Activated CD4-positive, alpha-beta T cell treated with anti-CD3 and anti-CD28 coated beads, Interleukin-2, amount 10 ng/mL, durations not matched to agents 7 days and 5 days (primary cell): ENCODE measurements at regions not wholly inside any gene's neighbourhood (a gene's known extent, or its start where the extent isn't known, plus 50 kb on each side); places are given as distances from the start of the nearest gene placed in this dataset.
"Not testable (repeated sequence)": the region's sequence is repeated elsewhere in the genome, so short reads cannot be mapped to it uniquely, and the experiment has no call there.

Experiments
- CTCF ChIA-PET: fragments of 350-600 bp; sonication (Branson Sonifier 250); formaldehyde crosslinking; loops from one replicate; lab custom pipeline; 2021; ENCODE audit warnings: antibody characterized with exemption; lab: Charles Lee
- POLR2A ChIA-PET: fragments of 350-600 bp; sonication (Branson Sonifier 250); formaldehyde crosslinking; loops from one replicate; lab custom pipeline; 2021; ENCODE audit warnings: antibody characterized with exemption; lab: Charles Lee
- DNase-seq: peaks from one replicate; pipeline ENCODE4 v3.0.0-alpha.2; 2020
- H3K27ac Mint-ChIP-seq: one replicate; pipeline ENCODE4 v1.8.0; 2021; ENCODE audit warnings: mild to moderate bottlenecking, moderate library complexity, mixed read lengths
- H3K27me3 Mint-ChIP-seq: one replicate; pipeline ENCODE4 v1.8.0; 2021; ENCODE audit warnings: mixed read lengths
- H3K36me3 Mint-ChIP-seq: one replicate; pipeline ENCODE4 v1.8.0; 2021; ENCODE audit warnings: low read depth, mixed read lengths
- H3K4me1 Mint-ChIP-seq: one replicate; pipeline ENCODE4 v1.8.0; 2021; ENCODE audit warnings: mixed read lengths
- H3K4me3 Mint-ChIP-seq: one replicate; pipeline ENCODE4 v1.8.0; 2021; ENCODE audit warnings: mild to moderate bottlenecking, moderate library complexity, mixed read lengths
- H3K9me3 Mint-ChIP-seq: one replicate; pipeline ENCODE4 v1.8.0; 2021; ENCODE audit warnings: mixed read lengths

DNA sequence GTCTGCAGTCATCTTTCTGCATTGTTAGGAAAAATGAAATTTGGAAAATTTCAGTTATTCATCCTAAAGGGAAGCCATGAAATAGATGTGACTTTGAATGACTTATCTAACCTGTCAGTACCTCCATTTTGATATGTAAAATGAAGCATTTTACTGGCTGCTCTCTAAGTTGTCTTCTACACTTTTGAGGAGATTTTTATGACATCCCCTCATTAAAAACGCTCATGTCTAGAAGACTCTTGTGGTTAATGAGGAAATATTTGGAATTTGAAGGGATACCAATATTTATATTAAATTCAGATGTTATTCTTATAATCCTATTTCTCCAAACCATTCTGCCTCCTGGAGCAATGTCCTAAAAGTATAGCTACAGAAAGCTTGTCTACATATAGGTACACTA is 73.8 kb upstream of the THUMPD2 start:
- no peaks in the 10 kb centered on the region for H3K9me3 Mint-ChIP-seq
- ChIA-PET CTCF (no interaction called here), POLR2A (no interaction called here)
- no peak for DNase-seq
- peaks cover 8% of the 10 kb centered on the region for H3K4me1 Mint-ChIP-seq
- H3K27ac Mint-ChIP-seq = no peak overlapping the region
- no peaks in the 10 kb centered on the region for H3K36me3 Mint-ChIP-seq
- peaks cover 17% of the 10 kb centered on the region for H3K27me3 Mint-ChIP-seq
- no peak overlapping the region for H3K4me3 Mint-ChIP-seq

GRCh38 chr2:39851651-39852110 is 72.6 kb upstream of the THUMPD2 start:
- Mint-ChIP-seq H3K27ac (no peak overlapping the region), H3K4me3 (no peak overlapping the region), H3K27me3 (peaks cover 17% of the 10 kb centered on the region), H3K36me3 (no peaks in the 10 kb centered on the region), H3K4me1 (peaks cover 8% of the 10 kb centered on the region), H3K9me3 (no peaks in the 10 kb centered on the region)
- no peak for DNase-seq
- ChIA-PET CTCF (no interaction called here), POLR2A (no interaction called here)

- Mint-ChIP-seq H3K4me3 (no peak overlapping the region), H3K27me3 (peaks cover 16% of the 10 kb centered on the region), H3K4me1 (peaks cover 8% of the 10 kb centered on the region), H3K27ac (no peak overlapping the region), H3K36me3 (no peaks in the 10 kb centered on the region), H3K9me3 (no peaks in the 10 kb centered on the region)
- ChIA-PET POLR2A (no interaction called here), CTCF (no interaction called here)
- DNase-seq = no peak
Measured at GRCh38 chr2:39851251-39851650, 72.2 kb upstream of the THUMPD2 start.

DNA sequence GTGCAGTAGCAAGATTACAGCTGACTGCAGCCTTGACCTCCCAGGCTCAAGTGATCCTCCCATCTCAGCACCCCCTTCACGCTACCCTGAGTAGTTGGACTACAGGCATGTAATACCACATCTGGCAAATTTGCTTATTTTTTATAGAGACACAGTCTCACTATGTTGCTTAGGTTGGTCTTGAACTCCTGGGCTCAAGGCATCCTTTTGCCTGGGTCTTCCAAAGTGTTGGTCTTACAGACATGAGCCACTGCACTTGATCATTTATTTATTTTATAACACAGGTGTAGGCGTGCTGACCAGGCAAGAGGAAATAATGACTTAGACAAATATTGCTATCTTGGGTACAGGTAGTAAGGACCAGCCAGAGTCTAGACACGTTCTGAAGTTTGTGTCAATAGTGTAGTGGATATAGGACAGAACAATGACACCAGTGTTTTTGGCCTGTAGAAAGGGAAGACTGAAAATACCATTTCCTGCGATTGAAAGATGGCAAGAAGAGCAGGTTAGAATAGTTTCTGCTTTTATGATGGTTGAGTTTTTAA is 71.0 kb upstream of the THUMPD2 start:
- ChIA-PET CTCF (no interaction called here), POLR2A (no interaction called here)
- no peak for DNase-seq
- H3K4me1 Mint-ChIP-seq = peaks cover 8% of the 10 kb centered on the region
- no peaks in the 10 kb centered on the region for H3K9me3 Mint-ChIP-seq
- no peak overlapping the region for H3K4me3 Mint-ChIP-seq
- no peak overlapping the region for H3K27ac Mint-ChIP-seq
- H3K36me3 Mint-ChIP-seq = no peaks in the 10 kb centered on the region
- H3K27me3 Mint-ChIP-seq = peaks cover 7% of the 10 kb centered on the region

GRCh38 chr2:39849064-39849463 is 70.0 kb upstream of the THUMPD2 start:
- Mint-ChIP-seq H3K27me3 (peaks cover 3% of the 10 kb centered on the region), H3K4me3 (no peak overlapping the region), H3K4me1 (peaks cover 8% of the 10 kb centered on the region), H3K36me3 (no peaks in the 10 kb centered on the region), H3K9me3 (no peaks in the 10 kb centered on the region), H3K27ac (no peak overlapping the region)
- DNase-seq = no peak
- CTCF ChIA-PET = no interaction called here
- POLR2A ChIA-PET = interaction anchor here (0.5 kb wide), 1 partner anchor 90 kb away, joined by 3 read pairs; no protein-coding TSS in a partner anchor

DNA sequence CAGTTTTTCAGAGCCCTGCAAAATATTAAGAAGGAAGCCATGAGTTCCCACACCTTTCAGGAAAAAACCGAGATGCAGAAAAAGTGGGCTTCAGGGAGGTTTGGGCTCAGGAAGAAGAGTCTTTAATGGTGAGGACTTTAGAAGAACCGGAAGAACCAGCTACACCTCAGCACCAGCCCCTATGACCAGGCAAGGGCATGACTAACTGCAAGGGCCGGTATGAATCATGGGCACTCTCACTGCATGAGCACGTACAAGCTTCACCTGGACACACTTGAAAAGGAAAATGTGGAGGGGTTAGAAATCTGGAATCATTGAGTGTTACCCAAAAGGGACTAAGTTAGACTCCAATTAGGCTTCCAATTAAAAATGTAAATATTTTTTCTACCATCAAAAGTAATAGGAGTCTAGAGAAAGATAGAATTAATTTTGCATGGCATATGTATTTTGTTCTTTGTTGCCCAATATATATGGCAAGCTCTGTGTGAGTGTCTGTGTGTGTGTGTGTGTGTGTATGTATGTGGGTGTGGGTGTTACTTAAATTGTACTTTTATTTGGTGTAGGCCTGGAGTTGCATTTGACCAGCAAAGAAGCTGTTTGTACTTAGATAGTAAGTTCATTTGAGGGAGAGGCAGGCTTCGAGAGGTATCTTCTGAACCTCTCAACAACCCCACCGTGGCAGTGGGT is 66.5 kb upstream of the THUMPD2 start:
- Mint-ChIP-seq H3K27me3 (no peaks in the 10 kb centered on the region), H3K9me3 (no peaks in the 10 kb centered on the region), H3K27ac (no peak overlapping the region), H3K36me3 (no peaks in the 10 kb centered on the region), H3K4me3 (no peak overlapping the region), H3K4me1 (no peaks in the 10 kb centered on the region)
- no peak for DNase-seq
- ChIA-PET CTCF (no interaction called here), POLR2A (no interaction called here)

DNA sequence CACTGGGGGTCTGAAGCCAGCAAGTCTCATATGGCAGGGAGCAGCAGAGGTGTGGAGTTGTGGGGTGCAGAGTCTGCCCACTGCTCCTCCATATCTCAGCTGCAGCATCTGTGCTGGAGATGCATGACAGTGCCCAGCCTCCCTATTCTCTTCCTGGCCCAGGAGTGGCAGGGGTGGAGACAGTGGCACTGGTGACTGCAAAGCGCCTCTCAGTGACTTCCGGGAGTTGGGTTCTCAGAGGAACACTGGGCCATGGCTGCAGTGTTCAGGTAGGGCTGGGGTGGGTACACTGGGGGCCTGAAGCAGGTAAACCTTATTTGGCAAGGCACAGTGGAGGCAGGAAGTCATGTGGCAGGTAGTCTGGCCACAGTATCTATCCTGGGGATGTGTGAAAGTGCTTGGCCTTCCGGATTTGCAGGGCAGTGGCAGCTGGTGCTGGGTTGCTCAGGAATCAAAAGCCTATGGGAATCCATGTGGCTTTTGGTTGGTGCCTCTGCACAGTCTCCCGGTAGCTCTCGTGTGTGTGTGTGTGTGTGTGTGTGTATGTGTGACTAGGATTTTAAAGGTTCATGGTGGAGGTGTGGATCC is 60.3 kb upstream of the THUMPD2 start:
- H3K27ac Mint-ChIP-seq = no peak overlapping the region
- peaks cover 8% of the 10 kb centered on the region for H3K27me3 Mint-ChIP-seq
- no peak overlapping the region for H3K4me3 Mint-ChIP-seq
- H3K9me3 Mint-ChIP-seq = peaks cover 8% of the 10 kb centered on the region
- no peaks in the 10 kb centered on the region for H3K4me1 Mint-ChIP-seq
- no peak for DNase-seq
- POLR2A ChIA-PET = no interaction called here
- CTCF ChIA-PET = no interaction called here
- no peaks in the 10 kb centered on the region for H3K36me3 Mint-ChIP-seq

DNA sequence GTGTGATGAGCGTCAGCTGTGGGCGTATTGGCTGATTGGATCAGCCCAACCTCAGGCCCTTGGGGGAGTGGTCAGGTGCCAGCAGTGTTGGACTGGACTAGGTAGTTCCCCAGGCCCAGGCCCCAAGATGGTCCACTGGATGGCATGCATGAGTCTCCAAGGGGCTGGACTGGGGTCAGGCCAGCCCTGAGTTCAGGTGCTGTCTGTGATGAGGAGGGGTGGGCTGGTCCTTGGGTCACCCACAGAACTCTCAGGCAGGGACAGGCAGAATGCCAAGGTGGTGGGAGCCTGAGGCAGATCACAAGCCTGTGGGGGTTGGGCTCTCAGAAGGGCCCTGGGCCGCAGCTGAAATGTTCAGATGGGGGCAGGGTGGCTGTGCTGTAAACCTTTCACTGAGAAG is 59.5 kb upstream of the THUMPD2 start:
- no peaks in the 10 kb centered on the region for H3K4me1 Mint-ChIP-seq
- peaks cover 8% of the 10 kb centered on the region for H3K9me3 Mint-ChIP-seq
- peaks cover 8% of the 10 kb centered on the region for H3K27me3 Mint-ChIP-seq
- no peak for DNase-seq
- H3K36me3 Mint-ChIP-seq = no peaks in the 10 kb centered on the region
- ChIA-PET CTCF (no interaction called here), POLR2A (no interaction called here)
- no peak overlapping the region for H3K4me3 Mint-ChIP-seq
- no peak overlapping the region for H3K27ac Mint-ChIP-seq

- no peak for DNase-seq
- POLR2A ChIA-PET = no interaction called here
- H3K27ac Mint-ChIP-seq = no peak overlapping the region
- H3K4me1 Mint-ChIP-seq = no peaks in the 10 kb centered on the region
- no peaks in the 10 kb centered on the region for H3K36me3 Mint-ChIP-seq
- CTCF ChIA-PET = interaction anchor here (1.2 kb wide), 1 partner anchor 76 kb away, joined by 3 read pairs; no protein-coding TSS in a partner anchor
- peaks cover 8% of the 10 kb centered on the region for H3K9me3 Mint-ChIP-seq
- H3K27me3 Mint-ChIP-seq = peaks cover 11% of the 10 kb centered on the region
- no peak overlapping the region for H3K4me3 Mint-ChIP-seq
Measured at GRCh38 chr2:39837856-39838453, 58.9 kb upstream of the THUMPD2 start.

DNA sequence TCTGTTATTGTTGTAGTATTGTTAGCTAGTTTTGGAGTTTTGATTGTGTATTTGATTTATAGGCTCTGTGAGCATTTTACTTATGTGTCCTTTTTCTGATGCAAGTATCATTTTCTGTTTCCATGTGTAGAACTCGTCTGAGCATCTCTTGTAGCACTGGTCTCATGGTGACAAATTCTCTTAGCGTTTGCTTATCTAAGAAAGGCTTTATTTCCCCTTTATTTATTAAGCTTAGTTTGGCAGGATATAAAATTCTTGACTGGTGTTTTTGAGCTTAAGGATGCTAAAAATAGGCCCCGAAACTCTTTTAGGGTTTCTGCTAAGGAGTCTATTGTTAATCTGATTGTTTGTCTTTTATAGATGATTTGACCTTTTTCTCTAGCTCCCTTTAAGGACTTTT is 57.6 kb upstream of the THUMPD2 start:
- POLR2A ChIA-PET = no interaction called here
- DNase-seq = no peak
- CTCF ChIA-PET = no interaction called here
- Mint-ChIP-seq H3K9me3 (peaks cover 8% of the 10 kb centered on the region), H3K36me3 (no peaks in the 10 kb centered on the region), H3K4me1 (no peaks in the 10 kb centered on the region), H3K27me3 (peaks cover 13% of the 10 kb centered on the region), H3K4me3 (no peak overlapping the region), H3K27ac (no peak overlapping the region)

- H3K36me3 Mint-ChIP-seq = no peaks in the 10 kb centered on the region
- H3K4me1 Mint-ChIP-seq = no peaks in the 10 kb centered on the region
- CTCF ChIA-PET = no interaction called here
- POLR2A ChIA-PET = no interaction called here
- no peak overlapping the region for H3K4me3 Mint-ChIP-seq
- H3K27ac Mint-ChIP-seq = no peak overlapping the region
- no peak for DNase-seq
- peaks cover 14% of the 10 kb centered on the region for H3K27me3 Mint-ChIP-seq
- peaks cover 8% of the 10 kb centered on the region for H3K9me3 Mint-ChIP-seq
Measured at GRCh38 chr2:39834426-39834825, 55.4 kb upstream of the THUMPD2 start.

- H3K27ac Mint-ChIP-seq, POLR2A ChIA-PET, H3K4me1 Mint-ChIP-seq, DNase-seq, H3K36me3 Mint-ChIP-seq, CTCF ChIA-PET, H3K4me3 Mint-ChIP-seq, H3K9me3 Mint-ChIP-seq: not testable (repeated sequence)
- peaks cover 20% of the 10 kb centered on the region for H3K27me3 Mint-ChIP-seq
Measured at GRCh38 chr2:39830610-39831009, 51.6 kb upstream of the THUMPD2 start.
